ENCODE measurements at regions not wholly inside any gene's neighbourhood (a gene's known extent, or its start where the extent isn't known, plus 50 kb on each side); places are given as distances from the start of the nearest gene placed in this dataset.

DNA sequence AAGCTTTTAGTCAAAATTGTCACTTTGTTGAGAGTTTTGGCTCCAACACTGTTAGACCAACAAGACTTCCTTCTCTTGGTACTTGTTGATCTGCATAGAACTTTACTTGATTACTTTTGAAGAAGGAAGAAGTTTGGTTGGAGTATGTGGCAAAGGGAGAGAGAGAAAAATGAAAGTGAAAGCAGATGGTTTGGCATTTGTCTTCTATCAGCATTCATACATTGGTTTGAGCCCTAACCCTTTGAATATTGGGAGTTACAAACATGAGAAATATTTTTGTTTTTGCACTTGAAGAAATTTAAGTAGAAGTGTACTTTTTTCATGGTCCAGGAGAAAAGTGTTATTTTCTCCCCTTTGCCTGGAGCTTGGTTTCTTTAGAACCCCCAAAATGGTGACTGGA lies 169.8 kb downstream of the ADGRL4 start:
- ChIA-PET CTCF (no interaction called here), POLR2A (no interaction called here)
- no peak overlapping the region for H3K4me3 Mint-ChIP-seq
- peaks cover 9% of the 10 kb centered on the region for H3K4me1 Mint-ChIP-seq
- ATAC-seq: no peak
- H3K9me3 Mint-ChIP-seq: peaks cover 3% of the 10 kb centered on the region
- no peak for DNase-seq (ENCODE audit: low spot score)
- no peak overlapping the region for H3K27ac Mint-ChIP-seq
- TF ChIP-seq, protein P1, sequence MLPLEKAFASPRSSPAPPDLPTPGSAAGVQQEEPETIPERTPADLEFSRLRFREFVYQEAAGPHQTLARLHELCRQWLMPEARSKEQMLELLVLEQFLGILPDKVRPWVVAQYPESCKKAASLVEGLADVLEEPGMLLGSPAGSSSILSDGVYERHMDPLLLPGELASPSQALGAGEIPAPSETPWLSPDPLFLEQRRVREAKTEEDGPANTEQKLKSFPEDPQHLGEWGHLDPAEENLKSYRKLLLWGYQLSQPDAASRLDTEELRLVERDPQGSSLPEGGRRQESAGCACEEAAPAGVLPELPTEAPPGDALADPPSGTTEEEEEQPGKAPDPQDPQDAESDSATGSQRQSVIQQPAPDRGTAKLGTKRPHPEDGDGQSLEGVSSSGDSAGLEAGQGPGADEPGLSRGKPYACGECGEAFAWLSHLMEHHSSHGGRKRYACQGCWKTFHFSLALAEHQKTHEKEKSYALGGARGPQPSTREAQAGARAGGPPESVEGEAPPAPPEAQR (CRISPR knock-in tag; IDR thresholded peaks at IDR 0.05): no peak
- TF ChIP-seq CBFB (CRISPR knock-in tag; IDR thresholded peaks at IDR 0.05; ENCODE audit: low read depth) (no peak), ZBTB21 (CRISPR knock-in tag; IDR thresholded peaks at IDR 0.05; ENCODE audit: borderline replicate concordance) (no peak), NFATC4 (CRISPR knock-in tag; IDR thresholded peaks at IDR 0.05) (no peak), ESRRA (CRISPR knock-in tag; IDR thresholded peaks at IDR 0.05; ENCODE audit: borderline replicate concordance) (no peak), MYBL2 (CRISPR knock-in tag; IDR thresholded peaks at IDR 0.05) (no peak), ZNF416 (CRISPR knock-in tag; IDR thresholded peaks at IDR 0.05) (no peak), CREB1 (CRISPR knock-in tag; IDR thresholded peaks at IDR 0.05) (no peak), EMX1 (CRISPR knock-in tag; IDR thresholded peaks at IDR 0.05) (no peak), ZNF423 (CRISPR knock-in tag; IDR thresholded peaks at IDR 0.05) (no peak)
- TF ChIP-seq, protein P2, sequence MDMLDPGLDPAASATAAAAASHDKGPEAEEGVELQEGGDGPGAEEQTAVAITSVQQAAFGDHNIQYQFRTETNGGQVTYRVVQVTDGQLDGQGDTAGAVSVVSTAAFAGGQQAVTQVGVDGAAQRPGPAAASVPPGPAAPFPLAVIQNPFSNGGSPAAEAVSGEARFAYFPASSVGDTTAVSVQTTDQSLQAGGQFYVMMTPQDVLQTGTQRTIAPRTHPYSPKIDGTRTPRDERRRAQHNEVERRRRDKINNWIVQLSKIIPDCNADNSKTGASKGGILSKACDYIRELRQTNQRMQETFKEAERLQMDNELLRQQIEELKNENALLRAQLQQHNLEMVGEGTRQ (CRISPR knock-in tag; IDR thresholded peaks at IDR 0.05): no peak
- TF ChIP-seq, protein P3, sequence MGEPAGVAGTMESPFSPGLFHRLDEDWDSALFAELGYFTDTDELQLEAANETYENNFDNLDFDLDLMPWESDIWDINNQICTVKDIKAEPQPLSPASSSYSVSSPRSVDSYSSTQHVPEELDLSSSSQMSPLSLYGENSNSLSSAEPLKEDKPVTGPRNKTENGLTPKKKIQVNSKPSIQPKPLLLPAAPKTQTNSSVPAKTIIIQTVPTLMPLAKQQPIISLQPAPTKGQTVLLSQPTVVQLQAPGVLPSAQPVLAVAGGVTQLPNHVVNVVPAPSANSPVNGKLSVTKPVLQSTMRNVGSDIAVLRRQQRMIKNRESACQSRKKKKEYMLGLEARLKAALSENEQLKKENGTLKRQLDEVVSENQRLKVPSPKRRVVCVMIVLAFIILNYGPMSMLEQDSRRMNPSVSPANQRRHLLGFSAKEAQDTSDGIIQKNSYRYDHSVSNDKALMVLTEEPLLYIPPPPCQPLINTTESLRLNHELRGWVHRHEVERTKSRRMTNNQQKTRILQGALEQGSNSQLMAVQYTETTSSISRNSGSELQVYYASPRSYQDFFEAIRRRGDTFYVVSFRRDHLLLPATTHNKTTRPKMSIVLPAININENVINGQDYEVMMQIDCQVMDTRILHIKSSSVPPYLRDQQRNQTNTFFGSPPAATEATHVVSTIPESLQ (CRISPR knock-in tag; IDR thresholded peaks at IDR 0.05): no peak
- TF ChIP-seq, protein P4, sequence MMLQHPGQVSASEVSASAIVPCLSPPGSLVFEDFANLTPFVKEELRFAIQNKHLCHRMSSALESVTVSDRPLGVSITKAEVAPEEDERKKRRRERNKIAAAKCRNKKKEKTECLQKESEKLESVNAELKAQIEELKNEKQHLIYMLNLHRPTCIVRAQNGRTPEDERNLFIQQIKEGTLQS (CRISPR knock-in tag; conservative IDR thresholded peaks at IDR 0.05): no peak
- TF ChIP-seq, protein P5, sequence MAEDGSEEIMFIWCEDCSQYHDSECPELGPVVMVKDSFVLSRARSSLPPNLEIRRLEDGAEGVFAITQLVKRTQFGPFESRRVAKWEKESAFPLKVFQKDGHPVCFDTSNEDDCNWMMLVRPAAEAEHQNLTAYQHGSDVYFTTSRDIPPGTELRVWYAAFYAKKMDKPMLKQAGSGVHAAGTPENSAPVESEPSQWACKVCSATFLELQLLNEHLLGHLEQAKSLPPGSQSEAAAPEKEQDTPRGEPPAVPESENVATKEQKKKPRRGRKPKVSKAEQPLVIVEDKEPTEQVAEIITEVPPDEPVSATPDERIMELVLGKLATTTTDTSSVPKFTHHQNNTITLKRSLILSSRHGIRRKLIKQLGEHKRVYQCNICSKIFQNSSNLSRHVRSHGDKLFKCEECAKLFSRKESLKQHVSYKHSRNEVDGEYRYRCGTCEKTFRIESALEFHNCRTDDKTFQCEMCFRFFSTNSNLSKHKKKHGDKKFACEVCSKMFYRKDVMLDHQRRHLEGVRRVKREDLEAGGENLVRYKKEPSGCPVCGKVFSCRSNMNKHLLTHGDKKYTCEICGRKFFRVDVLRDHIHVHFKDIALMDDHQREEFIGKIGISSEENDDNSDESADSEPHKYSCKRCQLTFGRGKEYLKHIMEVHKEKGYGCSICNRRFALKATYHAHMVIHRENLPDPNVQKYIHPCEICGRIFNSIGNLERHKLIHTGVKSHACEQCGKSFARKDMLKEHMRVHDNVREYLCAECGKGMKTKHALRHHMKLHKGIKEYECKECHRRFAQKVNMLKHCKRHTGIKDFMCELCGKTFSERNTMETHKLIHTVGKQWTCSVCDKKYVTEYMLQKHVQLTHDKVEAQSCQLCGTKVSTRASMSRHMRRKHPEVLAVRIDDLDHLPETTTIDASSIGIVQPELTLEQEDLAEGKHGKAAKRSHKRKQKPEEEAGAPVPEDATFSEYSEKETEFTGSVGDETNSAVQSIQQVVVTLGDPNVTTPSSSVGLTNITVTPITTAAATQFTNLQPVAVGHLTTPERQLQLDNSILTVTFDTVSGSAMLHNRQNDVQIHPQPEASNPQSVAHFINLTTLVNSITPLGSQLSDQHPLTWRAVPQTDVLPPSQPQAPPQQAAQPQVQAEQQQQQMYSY (CRISPR knock-in tag; IDR thresholded peaks at IDR 0.05): no peak
- TF ChIP-seq, protein P6, sequence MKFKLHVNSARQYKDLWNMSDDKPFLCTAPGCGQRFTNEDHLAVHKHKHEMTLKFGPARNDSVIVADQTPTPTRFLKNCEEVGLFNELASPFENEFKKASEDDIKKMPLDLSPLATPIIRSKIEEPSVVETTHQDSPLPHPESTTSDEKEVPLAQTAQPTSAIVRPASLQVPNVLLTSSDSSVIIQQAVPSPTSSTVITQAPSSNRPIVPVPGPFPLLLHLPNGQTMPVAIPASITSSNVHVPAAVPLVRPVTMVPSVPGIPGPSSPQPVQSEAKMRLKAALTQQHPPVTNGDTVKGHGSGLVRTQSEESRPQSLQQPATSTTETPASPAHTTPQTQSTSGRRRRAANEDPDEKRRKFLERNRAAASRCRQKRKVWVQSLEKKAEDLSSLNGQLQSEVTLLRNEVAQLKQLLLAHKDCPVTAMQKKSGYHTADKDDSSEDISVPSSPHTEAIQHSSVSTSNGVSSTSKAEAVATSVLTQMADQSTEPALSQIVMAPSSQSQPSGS (CRISPR knock-in tag; IDR thresholded peaks at IDR 0.05; ENCODE audit: borderline replicate concordance, low read depth): no peak
- TF ChIP-seq, protein P7, sequence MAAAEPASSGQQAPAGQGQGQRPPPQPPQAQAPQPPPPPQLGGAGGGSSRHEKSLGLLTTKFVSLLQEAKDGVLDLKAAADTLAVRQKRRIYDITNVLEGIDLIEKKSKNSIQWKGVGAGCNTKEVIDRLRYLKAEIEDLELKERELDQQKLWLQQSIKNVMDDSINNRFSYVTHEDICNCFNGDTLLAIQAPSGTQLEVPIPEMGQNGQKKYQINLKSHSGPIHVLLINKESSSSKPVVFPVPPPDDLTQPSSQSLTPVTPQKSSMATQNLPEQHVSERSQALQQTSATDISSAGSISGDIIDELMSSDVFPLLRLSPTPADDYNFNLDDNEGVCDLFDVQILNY (CRISPR knock-in tag; IDR thresholded peaks at IDR 0.05): no peak
- TF ChIP-seq, protein P8, sequence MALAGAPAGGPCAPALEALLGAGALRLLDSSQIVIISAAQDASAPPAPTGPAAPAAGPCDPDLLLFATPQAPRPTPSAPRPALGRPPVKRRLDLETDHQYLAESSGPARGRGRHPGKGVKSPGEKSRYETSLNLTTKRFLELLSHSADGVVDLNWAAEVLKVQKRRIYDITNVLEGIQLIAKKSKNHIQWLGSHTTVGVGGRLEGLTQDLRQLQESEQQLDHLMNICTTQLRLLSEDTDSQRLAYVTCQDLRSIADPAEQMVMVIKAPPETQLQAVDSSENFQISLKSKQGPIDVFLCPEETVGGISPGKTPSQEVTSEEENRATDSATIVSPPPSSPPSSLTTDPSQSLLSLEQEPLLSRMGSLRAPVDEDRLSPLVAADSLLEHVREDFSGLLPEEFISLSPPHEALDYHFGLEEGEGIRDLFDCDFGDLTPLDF (CRISPR knock-in tag; IDR thresholded peaks at IDR 0.05): no peak
- TF ChIP-seq, protein P9, sequence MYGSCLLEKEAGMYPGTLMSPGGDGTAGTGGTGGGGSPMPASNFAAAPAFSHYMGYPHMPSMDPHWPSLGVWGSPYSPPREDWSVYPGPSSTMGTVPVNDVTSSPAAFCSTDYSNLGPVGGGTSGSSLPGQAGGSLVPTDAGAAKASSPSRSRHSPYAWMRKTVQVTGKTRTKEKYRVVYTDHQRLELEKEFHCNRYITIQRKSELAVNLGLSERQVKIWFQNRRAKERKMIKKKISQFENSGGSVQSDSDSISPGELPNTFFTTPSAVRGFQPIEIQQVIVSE (CRISPR knock-in tag; IDR thresholded peaks at IDR 0.05; ENCODE audit: borderline replicate concordance): no peak
- TF ChIP-seq, protein P10, sequence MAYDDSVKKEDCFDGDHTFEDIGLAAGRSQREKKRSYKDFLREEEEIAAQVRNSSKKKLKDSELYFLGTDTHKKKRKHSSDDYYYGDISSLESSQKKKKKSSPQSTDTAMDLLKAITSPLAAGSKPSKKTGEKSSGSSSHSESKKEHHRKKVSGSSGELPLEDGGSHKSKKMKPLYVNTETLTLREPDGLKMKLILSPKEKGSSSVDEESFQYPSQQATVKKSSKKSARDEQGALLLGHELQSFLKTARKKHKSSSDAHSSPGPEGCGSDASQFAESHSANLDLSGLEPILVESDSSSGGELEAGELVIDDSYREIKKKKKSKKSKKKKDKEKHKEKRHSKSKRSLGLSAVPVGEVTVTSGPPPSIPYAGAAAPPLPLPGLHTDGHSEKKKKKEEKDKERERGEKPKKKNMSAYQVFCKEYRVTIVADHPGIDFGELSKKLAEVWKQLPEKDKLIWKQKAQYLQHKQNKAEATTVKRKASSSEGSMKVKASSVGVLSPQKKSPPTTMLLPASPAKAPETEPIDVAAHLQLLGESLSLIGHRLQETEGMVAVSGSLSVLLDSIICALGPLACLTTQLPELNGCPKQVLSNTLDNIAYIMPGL (CRISPR knock-in tag; IDR thresholded peaks at IDR 0.05): no peak
- TF ChIP-seq, protein P11, sequence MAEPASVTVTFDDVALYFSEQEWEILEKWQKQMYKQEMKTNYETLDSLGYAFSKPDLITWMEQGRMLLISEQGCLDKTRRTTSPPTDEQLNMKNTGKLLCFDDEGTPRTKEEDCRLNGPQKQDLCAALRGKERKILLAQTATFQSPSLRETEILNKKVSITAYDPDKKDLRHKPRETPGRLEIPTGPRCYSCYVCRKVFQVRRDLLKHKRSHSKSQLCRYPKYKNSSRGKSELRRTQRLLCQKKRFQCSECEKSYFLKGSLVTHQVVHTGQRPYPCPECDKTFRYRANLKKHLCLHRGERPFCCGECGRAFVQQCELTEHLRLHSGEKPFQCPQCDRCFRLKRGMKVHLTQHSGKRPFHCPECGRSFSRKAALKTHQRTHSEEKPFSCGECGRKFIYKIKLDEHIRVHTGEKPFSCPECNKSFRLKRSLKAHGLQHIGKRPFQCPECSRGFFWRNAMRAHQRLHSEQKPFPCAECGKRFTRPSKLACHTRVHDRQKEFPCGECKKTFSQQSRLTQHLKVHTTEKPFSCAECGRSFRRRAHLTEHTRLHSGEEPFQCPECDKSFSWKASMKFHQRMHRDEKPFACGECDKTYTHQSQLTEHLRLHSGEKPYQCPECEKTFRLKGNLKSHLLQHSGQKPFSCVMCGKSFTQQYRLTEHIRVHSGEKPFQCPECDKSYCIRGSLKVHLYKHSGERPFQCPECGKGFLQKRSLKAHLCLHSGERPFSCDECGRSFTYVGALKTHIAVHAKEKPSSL (CRISPR knock-in tag; conservative IDR thresholded peaks at IDR 0.05): no peak
- H3K36me3 Mint-ChIP-seq: no peaks in the 10 kb centered on the region
- H3K27me3 Mint-ChIP-seq (ENCODE audit: low read depth): no peaks in the 10 kb centered on the region
